HEK293 (cell line): ENCODE measurements at regions not wholly inside any gene's neighbourhood (a gene's known extent, or its start where the extent isn't known, plus 50 kb on each side); places are given as distances from the start of the nearest gene placed in this dataset.

Source experiments
- CTCF ChIP-seq: fragments of 450-650 bp; formaldehyde crosslinking; IDR thresholded peaks from 2 replicates; pipeline ENCODE4 v1.5.1; 2016; ENCODE audit warnings: missing biosample characterization, missing genetic modification characterization
- GLIS2 ChIP-seq: fragments of 450-650 bp; formaldehyde crosslinking; IDR thresholded peaks from 2 replicates; pipeline ENCODE4 v1.5.1; 2016; ENCODE audit warnings: missing biosample characterization, missing genetic modification characterization
- TRIM28 ChIP-seq: IDR thresholded peaks from 2 replicates; pipeline ENCODE4 v1.6.1; 2011; ENCODE audit warnings: low read length, control low read depth, borderline replicate concordance
- ZFHX2 ChIP-seq: fragments of 450-650 bp; formaldehyde crosslinking; conservative IDR thresholded peaks from 2 replicates; pipeline ENCODE4 v1.5.1; 2016; ENCODE audit warnings: missing biosample characterization, missing genetic modification characterization
- ZNF292 ChIP-seq: fragments of 450-650 bp; formaldehyde crosslinking; IDR thresholded peaks from 2 replicates; pipeline ENCODE4 v1.5.1; 2016; ENCODE audit warnings: low read depth, missing biosample characterization, missing genetic modification characterization, borderline replicate concordance
- ZNF311 ChIP-seq: fragments of 450-650 bp; formaldehyde crosslinking; IDR thresholded peaks from 2 replicates; pipeline ENCODE4 v1.5.1; 2017; ENCODE audit warnings: missing biosample characterization, missing genetic modification characterization, borderline replicate concordance
- ZNF350 ChIP-seq: fragments of 450-650 bp; formaldehyde crosslinking; IDR thresholded peaks from 2 replicates; pipeline ENCODE4 v1.5.0; 2017; ENCODE audit warnings: missing biosample characterization, mild to moderate bottlenecking, missing genetic modification characterization
- ZNF549 ChIP-seq: fragments of 450-650 bp; IDR thresholded peaks from 2 replicates; pipeline ENCODE4 v1.5.1; 2018; ENCODE audit warnings: missing biosample characterization, missing genetic modification characterization, mild to moderate bottlenecking, inconsistent platforms, moderate library complexity
- ZNF626 ChIP-seq: fragments of 450-650 bp; sonication (Bioruptor Pico); formaldehyde crosslinking; IDR thresholded peaks from 2 replicates; pipeline ENCODE4 v1.5.1; 2018; ENCODE audit warnings: missing biosample characterization, missing genetic modification characterization, inconsistent platforms
- ZNF670 ChIP-seq: fragments of 450-650 bp; formaldehyde crosslinking; IDR thresholded peaks from 2 replicates; pipeline ENCODE4 v1.5.1; 2016; ENCODE audit warnings: missing biosample characterization, missing genetic modification characterization, low read depth

- TF ChIP-seq ZNF549 (tag by site-specific recombination): no peak
- no peak for TF ChIP-seq ZNF626 (tag by site-specific recombination)
- no peak for TF ChIP-seq CTCF (tag by site-specific recombination)
- TF ChIP-seq GLIS2 (tag by site-specific recombination): no peak
- no peak for TF ChIP-seq TRIM28
- no peak for TF ChIP-seq ZNF350 (tag by site-specific recombination)
- TF ChIP-seq ZNF311 (tag by site-specific recombination): no peak
- TF ChIP-seq ZNF670 (tag by site-specific recombination): no peak
- TF ChIP-seq ZNF292 (tag by site-specific recombination): no peak
- no peak for TF ChIP-seq ZFHX2 (tag by site-specific recombination)
Measured at GRCh38 chr16:50916040-50916439, 174.2 kb downstream of the CYLD start.
